ENCODE measurements at regions not wholly inside any gene's neighbourhood (a gene's known extent, or its start where the extent isn't known, plus 50 kb on each side); places are given as distances from the start of the nearest gene placed in this dataset.

- TF ChIP-seq CTCF (conservative IDR thresholded peaks at IDR 0.05) (no peak), EZH2 (IDR thresholded peaks at IDR 0.05; ENCODE audit: low read depth) (no peak)
Measured at GRCh38 chr15:62250186-62250585, 85.1 kb upstream of the C2CD4B start.
